HG02678 (cell line): ENCODE measurements at regions not wholly inside any gene's neighbourhood (a gene's known extent, or its start where the extent isn't known, plus 50 kb on each side); places are given as distances from the start of the nearest gene placed in this dataset.
"Not testable (repeated sequence)": the region's sequence is repeated elsewhere in the genome, so short reads cannot be mapped to it uniquely, and the experiment has no call there.

Experiments
- ATAC-seq: cut with Tn5 transposase; IDR thresholded peaks from one replicate; pipeline ENCODE4 v1.9.1; 2021; ENCODE audit warnings: mild to moderate bottlenecking, moderate library complexity; ENCODE audit not compliant: unreplicated experiment

- no peak for ATAC-seq
Measured at GRCh38 chr11:34001557-34002064, 49.9 kb upstream of the CAPRIN1 start.

- ATAC-seq, result no peak
Measured at GRCh38 chr11:33999393-33999792, 52.1 kb upstream of the CAPRIN1 start.

- ATAC-seq, result no peak
Measured at GRCh38 chr11:33997584-33998251, 53.8 kb upstream of the CAPRIN1 start.

GRCh38 chr11:33996498-33997454 lies 54.8 kb upstream of the CAPRIN1 start:
- ATAC-seq, result peak; percentile 87

GRCh38 chr11:33994937-33995336 lies 56.6 kb upstream of the CAPRIN1 start:
- ATAC-seq, result no peak

GRCh38 chr11:33991136-33991535 lies 60.4 kb upstream of the CAPRIN1 start:
- ATAC-seq, result not testable (repeated sequence)

- not testable (repeated sequence) for ATAC-seq
Measured at GRCh38 chr11:33990131-33990530, 61.4 kb upstream of the CAPRIN1 start.

GRCh38 chr11:33989461-33989860 lies 62.1 kb upstream of the CAPRIN1 start:
- ATAC-seq, result no peak

- ATAC-seq, result no peak
Measured at GRCh38 chr11:33988586-33989370, 62.8 kb upstream of the CAPRIN1 start.

- ATAC-seq, result peak; percentile 57
Measured at GRCh38 chr11:33987975-33988580, 63.5 kb upstream of the CAPRIN1 start.

- ATAC-seq, result no peak
Measured at GRCh38 chr11:33987545-33987944, 64.0 kb upstream of the CAPRIN1 start.

- ATAC-seq, result not testable (repeated sequence)
Measured at GRCh38 chr11:33986597-33987501, 64.7 kb upstream of the CAPRIN1 start.

GRCh38 chr11:33984682-33985389 lies 66.7 kb upstream of the CAPRIN1 start:
- no peak for ATAC-seq

GRCh38 chr11:33982661-33983060 lies 68.9 kb upstream of the CAPRIN1 start:
- ATAC-seq, result no peak

GRCh38 chr11:33980897-33981296 lies 70.6 kb upstream of the CAPRIN1 start:
- ATAC-seq, result no peak

- ATAC-seq, result no peak
Measured at GRCh38 chr11:33978376-33978775, 73.2 kb upstream of the CAPRIN1 start.

- no peak for ATAC-seq
Measured at GRCh38 chr11:33977676-33978075, 73.9 kb upstream of the CAPRIN1 start.

GRCh38 chr11:33976495-33977199 lies 74.9 kb upstream of the CAPRIN1 start:
- ATAC-seq, result no peak
